Neural progenitor cell (in vitro differentiated cells): ENCODE measurements at regions not wholly inside any gene's neighbourhood (a gene's known extent, or its start where the extent isn't known, plus 50 kb on each side); places are given as distances from the start of the nearest gene placed in this dataset.
A peak's percentile ranks its signal among the peaks of the same experiment; 100 is the strongest.

ENCODE experiments used
- DNase-seq: peaks from one replicate; pipeline ENCODE4 v3.0.0-alpha.2; 2016; ENCODE audit warnings: low spot score
- H2AFZ ChIP-seq: fragments of 200-600 bp; sonication (generic); replicated peaks from 2 replicates; pipeline ENCODE4 v1.6.1; 2016; ENCODE audit warnings: antibody characterized with exemption
- H3F3A ChIP-seq: fragments of 200-600 bp; sonication (generic); 2 replicates; pipeline ENCODE4 v1.6.1; 2016; ENCODE audit warnings: antibody characterized with exemption, low read depth
- H3K27ac ChIP-seq: fragments of 200-600 bp; sonication (generic); 2 replicates; pipeline ENCODE4 v1.5.1; 2016; ENCODE audit warnings: mild to moderate bottlenecking
- H3K27me3 ChIP-seq: fragments of 200-600 bp; sonication (generic); 2 replicates; pipeline ENCODE4 v1.6.1; 2016; ENCODE audit warnings: mild to moderate bottlenecking, moderate library complexity
- H3K36me3 ChIP-seq: fragments of 200-600 bp; sonication (generic); 2 replicates; pipeline ENCODE4 v1.5.1; 2016
- H3K4me1 ChIP-seq: fragments of 200-600 bp; sonication (generic); 2 replicates; pipeline ENCODE4 v1.6.1; 2016; ENCODE audit warnings: mixed run types
- H3K4me2 ChIP-seq: fragments of 200-600 bp; sonication (generic); 2 replicates; pipeline ENCODE4 v1.6.1; 2016
- H3K4me3 ChIP-seq: fragments of 200-600 bp; sonication (generic); 2 replicates; pipeline ENCODE4 v1.5.1; 2016
- H3K79me2 ChIP-seq: fragments of 200-600 bp; sonication (generic); 2 replicates; pipeline ENCODE4 v1.6.1; 2016; ENCODE audit warnings: low read depth
- H3K9ac ChIP-seq: fragments of 200-600 bp; sonication (generic); 2 replicates; pipeline ENCODE4 v1.6.1; 2016
- H3K9me3 ChIP-seq: fragments of 200-600 bp; sonication (generic); 2 replicates; pipeline ENCODE4 v1.5.1; 2016; ENCODE audit warnings: low read depth
- H4K20me1 ChIP-seq: fragments of 200-600 bp; sonication (generic); 2 replicates; pipeline ENCODE4 v1.6.1; 2016; ENCODE audit warnings: low read depth
- H3K27ac Mint-ChIP-seq: 3 replicates; pipeline ENCODE4 v1.8.0; 2021; ENCODE audit warnings: mixed read lengths
- H3K27me3 Mint-ChIP-seq: 2 replicates; pipeline ENCODE4 v1.8.0; 2022; ENCODE audit warnings: low read depth, mild to moderate bottlenecking, inconsistent platforms, moderate library complexity, mixed read lengths; ENCODE audit not compliant: insufficient read depth
- H3K36me3 Mint-ChIP-seq: 3 replicates; pipeline ENCODE4 v1.8.0; 2021; ENCODE audit warnings: mixed read lengths
- H3K4me1 Mint-ChIP-seq: 3 replicates; pipeline ENCODE4 v1.8.0; 2021; ENCODE audit warnings: mixed read lengths
- H3K4me3 Mint-ChIP-seq: 3 replicates; pipeline ENCODE4 v1.8.0; 2021; ENCODE audit warnings: mild to moderate bottlenecking, moderate library complexity, mixed read lengths
- H3K9me3 Mint-ChIP-seq: 3 replicates; pipeline ENCODE4 v1.8.0; 2020; ENCODE audit warnings: mixed read lengths
- CTCF ChIP-seq: fragments of 200-600 bp; sonication (generic); IDR thresholded peaks from 2 replicates; pipeline ENCODE4 v1.5.1; 2017; ENCODE audit warnings: antibody characterized with exemption, mild to moderate bottlenecking
- EZH2 ChIP-seq: fragments of 200-600 bp; sonication (generic); IDR thresholded peaks from 2 replicates; pipeline ENCODE4 v1.6.1; 2017; ENCODE audit warnings: antibody characterized with exemption, mild to moderate bottlenecking, moderate library complexity
- EZH2phosphoT487 ChIP-seq: fragments of 200-600 bp; sonication (generic); IDR thresholded peaks from 2 replicates; pipeline ENCODE4 v1.6.1; 2017; ENCODE audit warnings: antibody characterized with exemption

GRCh38 chr16:6709736-6710135 lies 622.9 kb upstream of the RBFOX1 start:
- H3K27me3 ChIP-seq, result no peaks in the 10 kb centered on the region
- no peak overlapping the region for H3K4me2 ChIP-seq
- H3K36me3 Mint-ChIP-seq, result no peaks in the 10 kb centered on the region
- H3F3A ChIP-seq, result no peaks in the 10 kb centered on the region
- no peaks in the 10 kb centered on the region for H4K20me1 ChIP-seq
- no peak overlapping the region for H2AFZ ChIP-seq
- no peaks in the 10 kb centered on the region for H3K4me1 ChIP-seq
- no peak overlapping the region for H3K27ac Mint-ChIP-seq
- DNase-seq, result no peak
- H3K36me3 ChIP-seq, result no peaks in the 10 kb centered on the region
- H3K27ac ChIP-seq, result no peak overlapping the region
- H3K9me3 ChIP-seq, result no peaks in the 10 kb centered on the region
- H3K27me3 Mint-ChIP-seq, result peaks cover 4% of the 10 kb centered on the region
- TF ChIP-seq CTCF, result no peak
- no peak for TF ChIP-seq EZH2
- TF ChIP-seq EZH2phosphoT487, result no peak
- H3K79me2 ChIP-seq, result no peaks in the 10 kb centered on the region
- H3K4me3 ChIP-seq, result no peak overlapping the region
- peaks cover 2% of the 10 kb centered on the region for H3K9me3 Mint-ChIP-seq
- no peak overlapping the region for H3K4me3 Mint-ChIP-seq
- no peak overlapping the region for H3K9ac ChIP-seq
- no peaks in the 10 kb centered on the region for H3K4me1 Mint-ChIP-seq

GRCh38 chr16:6708576-6709215 lies 623.9 kb upstream of the RBFOX1 start:
- Histone ChIP-seq H3K79me2 (no peaks in the 10 kb centered on the region), H3K36me3 (no peaks in the 10 kb centered on the region), H3K9ac (no peak overlapping the region), H3K4me3 (no peak overlapping the region), H3K27me3 (no peaks in the 10 kb centered on the region), H4K20me1 (no peaks in the 10 kb centered on the region), H3K27ac (no peak overlapping the region), H3K4me1 (no peaks in the 10 kb centered on the region), H3K4me2 (no peak overlapping the region), H2AFZ (no peak overlapping the region), H3K9me3 (no peaks in the 10 kb centered on the region), H3F3A (no peaks in the 10 kb centered on the region)
- peaks cover 4% of the 10 kb centered on the region for H3K27me3 Mint-ChIP-seq
- TF ChIP-seq EZH2 (no peak), CTCF (no peak), EZH2phosphoT487 (no peak)
- no peak overlapping the region for H3K4me3 Mint-ChIP-seq
- H3K9me3 Mint-ChIP-seq, result peaks cover 2% of the 10 kb centered on the region
- no peak for DNase-seq
- H3K4me1 Mint-ChIP-seq, result peaks cover 3% of the 10 kb centered on the region
- no peaks in the 10 kb centered on the region for H3K36me3 Mint-ChIP-seq
- no peak overlapping the region for H3K27ac Mint-ChIP-seq

DNA sequence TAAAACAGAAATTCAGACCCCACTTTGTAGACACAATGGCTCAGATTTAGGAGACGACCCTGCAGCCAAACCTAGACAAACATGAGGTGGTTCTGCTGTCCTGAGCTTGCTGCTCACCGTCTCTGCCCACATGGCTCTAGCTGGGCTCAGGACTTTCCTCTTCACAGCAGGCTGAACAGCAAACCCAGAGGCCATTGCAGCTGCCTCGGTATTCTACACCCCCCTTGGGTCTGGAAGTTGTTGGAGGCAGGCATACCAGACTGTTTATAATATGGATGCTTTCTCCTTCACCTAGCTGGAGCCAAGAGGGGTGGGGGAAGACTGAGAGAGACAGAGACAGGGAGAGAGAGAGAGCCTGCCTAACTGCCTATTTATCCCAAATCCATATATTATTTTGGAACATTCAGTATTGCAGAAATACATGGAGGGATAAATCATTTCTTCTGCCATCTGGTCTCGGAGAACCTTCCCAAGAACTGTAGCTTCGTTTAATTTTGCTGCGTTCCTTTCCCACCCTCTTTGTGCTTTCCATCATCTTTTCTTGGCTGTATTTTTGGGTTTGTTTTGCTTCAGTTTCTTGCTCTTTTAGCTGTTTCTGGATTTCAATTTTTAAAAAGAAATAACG lies 628.2 kb upstream of the RBFOX1 start:
- Histone ChIP-seq H3F3A (no peaks in the 10 kb centered on the region), H3K4me3 (no peak overlapping the region), H3K9me3 (no peaks in the 10 kb centered on the region), H3K27me3 (no peaks in the 10 kb centered on the region), H3K4me2 (no peak overlapping the region), H2AFZ (peak overlapping the region; percentile 50), H4K20me1 (no peaks in the 10 kb centered on the region), H3K9ac (no peak overlapping the region), H3K27ac (no peak overlapping the region), H3K36me3 (no peaks in the 10 kb centered on the region), H3K4me1 (no peaks in the 10 kb centered on the region), H3K79me2 (no peaks in the 10 kb centered on the region)
- H3K4me1 Mint-ChIP-seq, result peaks cover 3% of the 10 kb centered on the region
- no peaks in the 10 kb centered on the region for H3K27me3 Mint-ChIP-seq
- no peak overlapping the region for H3K27ac Mint-ChIP-seq
- TF ChIP-seq EZH2 (no peak), CTCF (no peak), EZH2phosphoT487 (no peak)
- no peaks in the 10 kb centered on the region for H3K9me3 Mint-ChIP-seq
- no peaks in the 10 kb centered on the region for H3K36me3 Mint-ChIP-seq
- DNase-seq, result no peak
- H3K4me3 Mint-ChIP-seq, result no peak overlapping the region
